ENCODE measurements at regions not wholly inside any gene's neighbourhood (a gene's known extent, or its start where the extent isn't known, plus 50 kb on each side); places are given as distances from the start of the nearest gene placed in this dataset.
"Not testable (repeated sequence)": the region's sequence is repeated elsewhere in the genome, so short reads cannot be mapped to it uniquely, and the experiment has no call there.

- DNase-seq: no peak
Measured at GRCh38 chr10:43921478-43921877, 272.8 kb upstream of the ZNF32 start.

GRCh38 chr10:43920236-43920758 is 271.6 kb upstream of the ZNF32 start:
- DNase-seq: not testable (repeated sequence)

GRCh38 chr10:43913676-43914235 is 265.1 kb upstream of the ZNF32 start:
- no peak for DNase-seq

GRCh38 chr10:43912469-43912868 is 263.8 kb upstream of the ZNF32 start:
- DNase-seq: no peak

- no peak for DNase-seq
Measured at GRCh38 chr10:43906490-43906889, 257.8 kb upstream of the ZNF32 start.

- DNase-seq: no peak
Measured at GRCh38 chr10:43905512-43906236, 257.0 kb upstream of the ZNF32 start.

- no peak for DNase-seq
Measured at GRCh38 chr10:43904844-43905243, 256.2 kb upstream of the ZNF32 start.

- no peak for DNase-seq
Measured at GRCh38 chr10:43904301-43904700, 255.6 kb upstream of the ZNF32 start.

GRCh38 chr10:43903451-43903850 is 254.8 kb upstream of the ZNF32 start:
- DNase-seq: no peak

GRCh38 chr10:43902842-43903241 is 254.2 kb upstream of the ZNF32 start:
- DNase-seq: no peak

GRCh38 chr10:43901744-43902504 is 253.2 kb upstream of the ZNF32 start:
- DNase-seq: no peak

GRCh38 chr10:43901302-43901701 is 252.6 kb upstream of the ZNF32 start:
- no peak for DNase-seq

GRCh38 chr10:43900571-43900970 is 251.9 kb upstream of the ZNF32 start:
- no peak for DNase-seq

- DNase-seq: no peak
Measured at GRCh38 chr10:43899224-43899959, 250.7 kb upstream of the ZNF32 start.

GRCh38 chr10:43898592-43898991 is 249.9 kb upstream of the ZNF32 start:
- no peak for DNase-seq

- no peak for DNase-seq
Measured at GRCh38 chr10:43897765-43898419, 249.2 kb upstream of the ZNF32 start.

GRCh38 chr10:43892062-43892770 is 243.5 kb upstream of the ZNF32 start:
- no peak for DNase-seq

GRCh38 chr10:43891241-43891640 is 242.6 kb upstream of the ZNF32 start:
- no peak for DNase-seq

GRCh38 chr10:43890124-43890523 is 241.4 kb upstream of the ZNF32 start:
- DNase-seq: no peak

- no peak for DNase-seq
Measured at GRCh38 chr10:43888586-43888985, 239.9 kb upstream of the ZNF32 start.

- DNase-seq: no peak
Measured at GRCh38 chr10:43885842-43886241, 237.2 kb upstream of the ZNF32 start.

- DNase-seq: no peak
Measured at GRCh38 chr10:43885252-43885651, 236.6 kb upstream of the ZNF32 start.
